EL (cell line): ENCODE measurements at regions not wholly inside any gene's neighbourhood (a gene's known extent, or its start where the extent isn't known, plus 50 kb on each side); places are given as distances from the start of the nearest gene placed in this dataset.

ENCODE experiments used
- DNase-seq: peaks from one replicate; pipeline ENCODE4 v3.0.0-alpha.2; 2016

DNA sequence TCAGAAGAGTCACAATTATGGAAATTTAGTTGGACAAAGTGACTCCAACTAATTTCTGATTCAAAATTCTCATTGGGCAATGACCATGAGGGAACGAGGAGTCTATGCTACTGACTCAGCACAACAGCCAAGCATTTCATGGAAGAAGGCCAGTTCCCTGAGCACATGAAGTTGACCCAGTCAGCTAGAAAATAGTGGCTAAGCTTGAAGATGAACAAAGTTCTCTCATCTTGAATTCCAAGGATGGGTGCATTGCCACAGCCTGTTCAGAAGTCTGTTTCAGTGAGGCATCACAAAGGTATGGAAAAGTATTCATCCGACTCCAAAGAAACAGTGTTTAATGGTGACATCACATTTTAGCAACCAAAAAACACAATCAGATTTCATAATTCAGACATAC lies 676.9 kb downstream of the HACE1 start:
- DNase-seq: peak; percentile 16

DNA sequence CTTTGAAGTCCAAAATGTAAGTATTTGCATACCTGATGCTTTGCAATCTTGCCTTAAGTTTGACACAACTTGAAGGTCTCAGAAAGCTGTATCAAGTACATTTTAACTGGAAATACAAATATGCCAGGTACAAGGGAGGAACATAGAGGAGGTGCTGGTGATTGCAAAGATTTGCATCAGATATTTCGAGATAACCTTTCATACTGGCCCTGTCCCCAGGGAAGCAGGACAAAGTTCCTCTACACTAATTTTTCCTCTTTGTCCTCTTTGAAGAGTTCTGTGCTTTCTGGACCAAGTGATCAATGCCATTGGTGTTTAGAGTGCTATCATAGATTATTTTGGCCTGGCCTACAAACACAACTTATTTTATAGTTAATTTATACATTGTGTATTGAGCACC lies 686.1 kb downstream of the HACE1 start:
- no peak for DNase-seq

DNA sequence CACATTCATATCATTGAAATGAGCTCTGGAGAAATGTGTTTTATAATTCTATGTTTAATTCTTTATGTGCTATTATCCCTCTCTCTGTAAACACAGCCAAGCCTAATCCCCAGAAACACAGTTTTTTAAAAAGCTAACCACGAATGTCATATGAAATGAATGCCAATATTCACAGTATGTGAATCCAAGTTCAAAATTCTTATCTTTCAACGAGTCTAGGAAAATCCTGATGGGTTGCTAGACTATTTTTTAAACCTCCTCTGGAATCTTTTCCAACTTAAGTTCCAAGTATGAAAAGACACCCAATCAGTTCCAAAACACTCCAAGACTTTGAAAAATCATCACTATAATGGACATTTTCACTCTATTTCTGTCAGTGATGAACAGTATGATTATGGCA lies 689.3 kb downstream of the HACE1 start:
- no peak for DNase-seq

DNA sequence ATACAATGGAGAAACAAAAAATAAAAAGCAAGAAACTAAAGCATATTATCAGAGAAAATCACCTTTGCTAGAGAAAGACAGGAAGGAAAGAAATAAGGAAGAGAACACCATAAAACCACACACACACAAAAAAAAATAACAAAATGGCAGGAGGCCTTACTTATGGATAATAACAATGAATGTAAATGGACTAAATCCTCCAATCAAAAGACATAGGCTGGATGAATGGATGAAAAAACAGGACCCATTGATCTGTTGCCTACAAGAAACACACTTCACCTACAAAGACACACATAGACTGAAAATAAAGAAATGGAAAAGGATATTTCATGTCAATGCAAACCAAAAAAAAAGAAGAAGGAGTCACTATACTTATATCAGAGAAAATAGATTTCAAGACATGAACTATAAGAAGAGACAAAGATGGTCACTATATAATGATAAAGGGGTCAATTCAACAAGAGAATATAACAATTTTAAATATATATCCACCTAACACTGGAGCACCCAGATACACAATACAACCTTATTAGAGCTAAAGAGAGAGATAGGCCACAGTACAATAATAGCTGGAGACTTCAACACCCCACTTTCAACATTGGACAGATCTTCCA lies 693.6 kb downstream of the HACE1 start:
- no peak for DNase-seq

DNA sequence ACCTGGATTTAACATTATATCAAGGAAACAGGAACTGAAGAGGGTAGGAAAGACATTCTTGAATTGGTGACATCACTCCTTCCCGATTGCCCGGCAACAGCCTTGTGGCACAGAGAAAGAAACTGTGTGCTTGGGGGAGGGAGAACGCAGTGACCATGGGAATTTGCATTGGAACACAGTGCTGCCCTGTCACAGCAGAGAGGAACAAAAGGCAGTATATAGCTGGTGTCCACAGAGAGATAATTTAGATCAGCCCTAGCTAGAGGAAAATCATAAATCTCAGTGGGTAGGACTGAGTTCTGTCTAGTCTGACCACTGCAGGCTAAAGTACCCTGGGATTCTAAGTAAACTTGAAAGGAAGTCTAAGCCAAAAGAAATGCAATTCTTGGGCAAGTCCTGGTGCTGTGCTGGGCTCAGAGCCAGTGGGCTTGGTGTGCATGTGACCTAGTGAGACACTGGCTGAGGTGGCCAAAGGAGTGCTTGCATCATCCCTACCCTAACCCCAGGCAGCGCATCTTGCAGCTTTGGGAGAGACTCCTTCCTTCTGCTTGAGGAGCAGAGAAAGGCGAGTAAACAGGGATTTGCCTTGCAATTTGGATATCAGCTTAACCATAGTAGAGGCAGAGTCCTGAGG lies 697.6 kb downstream of the HACE1 start:
- DNase-seq: peak; percentile 55

DNA sequence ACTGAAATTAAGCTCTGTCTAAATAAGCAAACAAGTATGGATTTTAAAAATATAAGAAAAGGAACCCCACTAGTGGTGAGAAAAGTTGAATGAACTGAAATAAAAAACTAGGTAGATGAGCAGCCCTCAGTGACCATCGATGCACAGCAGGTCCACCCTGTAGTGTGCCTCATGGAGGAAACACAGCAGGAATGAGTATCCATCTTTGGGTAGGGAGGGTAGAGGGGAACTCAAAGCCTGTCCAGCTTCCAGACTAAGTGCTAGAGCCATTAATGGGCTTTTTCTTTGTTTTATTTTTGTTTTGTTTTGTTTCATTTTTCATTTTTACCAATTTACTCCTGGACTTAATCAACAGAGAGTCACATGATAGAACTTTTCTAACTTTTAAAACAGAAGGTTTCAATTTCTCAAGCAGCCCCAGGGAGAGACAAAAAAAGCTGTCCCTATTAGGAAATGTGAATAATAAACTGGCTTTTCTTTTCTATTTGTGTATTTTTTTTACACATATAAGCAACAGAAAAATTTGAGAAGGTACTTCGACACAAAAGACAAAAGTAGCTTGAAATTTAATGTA lies 700.6 kb downstream of the HACE1 start:
- no peak for DNase-seq

DNA sequence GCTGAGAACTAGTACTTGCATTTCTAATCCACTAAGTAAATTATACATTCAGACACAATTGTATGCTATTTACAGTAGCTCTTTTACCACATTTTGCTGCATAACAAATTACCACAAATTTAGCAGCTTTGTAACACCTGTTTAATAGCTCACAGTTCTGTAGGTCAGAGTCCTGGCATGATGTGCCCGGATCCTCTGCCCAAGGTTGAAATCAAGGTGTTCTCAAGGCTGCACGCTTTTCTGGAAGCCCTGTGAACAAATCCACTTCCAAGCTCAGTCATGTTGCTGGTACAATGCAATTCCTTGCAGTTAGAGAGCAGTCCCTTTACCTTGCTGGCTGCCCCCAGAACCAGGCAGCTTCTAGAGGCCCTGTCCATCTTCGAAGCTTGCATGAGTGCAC lies 716.0 kb downstream of the HACE1 start:
- DNase-seq: no peak

DNA sequence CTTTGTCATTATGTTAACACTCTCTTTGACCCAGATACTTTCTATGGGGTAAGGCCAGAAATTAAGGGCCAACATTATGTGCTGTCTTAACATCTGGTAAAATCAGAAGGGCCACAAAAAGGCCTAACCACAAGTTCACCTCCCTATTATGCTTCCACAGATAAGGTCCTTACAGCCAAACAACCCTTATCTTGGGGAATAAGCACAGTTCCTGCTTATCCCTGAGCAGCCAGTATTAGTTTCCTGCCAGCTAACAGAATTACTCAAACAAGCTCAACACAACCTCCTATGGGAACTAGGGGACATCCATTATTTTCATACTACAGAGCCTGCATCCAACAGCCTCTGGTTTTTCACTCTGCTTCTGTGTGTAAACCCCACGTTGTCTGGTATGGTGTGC lies 724.8 kb downstream of the HACE1 start:
- DNase-seq: no peak

DNA sequence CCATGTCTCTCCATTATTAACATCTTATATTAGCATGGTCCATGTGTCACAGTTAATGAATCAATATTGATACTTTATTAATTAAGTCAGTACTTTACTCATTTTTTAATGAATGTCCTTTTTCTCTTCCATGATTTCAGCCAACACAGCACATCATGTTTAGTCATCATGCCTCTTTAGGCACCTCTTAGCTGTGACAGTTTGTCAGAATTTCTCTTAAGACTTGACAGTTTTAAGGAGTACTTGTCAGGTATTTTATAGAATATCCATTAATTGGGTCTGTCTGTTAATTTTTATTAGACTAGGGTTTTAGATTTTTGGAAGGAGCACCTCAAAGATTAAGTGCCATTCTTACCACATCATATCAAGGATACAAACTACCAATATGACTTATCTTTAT lies 729.4 kb downstream of the HACE1 start:
- no peak for DNase-seq

DNA sequence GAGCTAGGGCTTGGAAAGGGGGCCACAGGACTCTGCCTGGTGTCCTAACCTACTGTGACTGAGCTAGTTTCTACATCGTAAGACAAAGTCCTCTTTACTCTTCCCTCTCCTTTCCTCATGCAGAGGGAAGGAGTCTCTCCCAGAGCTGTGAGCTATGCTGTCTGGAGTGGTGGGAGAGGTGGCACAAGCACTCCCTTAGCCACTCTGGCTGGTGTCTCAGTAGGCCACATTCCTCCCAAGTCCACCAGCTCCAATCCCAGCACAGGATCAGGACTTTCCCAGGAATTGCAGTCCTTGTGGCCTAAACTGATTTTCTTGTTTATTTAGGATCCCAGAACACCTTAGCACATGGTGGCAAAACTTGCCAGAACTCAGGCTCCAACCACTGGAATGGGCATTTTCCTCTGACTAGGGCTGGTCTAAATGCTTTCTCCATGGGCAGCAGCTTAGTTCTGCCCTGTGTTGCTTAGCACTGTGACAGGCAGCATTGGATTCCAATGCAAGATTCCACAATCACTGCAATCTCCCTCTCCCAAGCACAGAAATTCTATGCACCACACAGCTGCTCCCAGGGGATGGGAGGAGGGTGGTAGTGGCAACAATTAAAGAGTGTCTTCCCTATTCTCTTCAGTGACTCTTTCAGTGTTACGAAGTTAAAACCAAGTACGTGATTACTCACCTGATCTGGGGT lies 733.3 kb downstream of the HACE1 start:
- no peak for DNase-seq

DNA sequence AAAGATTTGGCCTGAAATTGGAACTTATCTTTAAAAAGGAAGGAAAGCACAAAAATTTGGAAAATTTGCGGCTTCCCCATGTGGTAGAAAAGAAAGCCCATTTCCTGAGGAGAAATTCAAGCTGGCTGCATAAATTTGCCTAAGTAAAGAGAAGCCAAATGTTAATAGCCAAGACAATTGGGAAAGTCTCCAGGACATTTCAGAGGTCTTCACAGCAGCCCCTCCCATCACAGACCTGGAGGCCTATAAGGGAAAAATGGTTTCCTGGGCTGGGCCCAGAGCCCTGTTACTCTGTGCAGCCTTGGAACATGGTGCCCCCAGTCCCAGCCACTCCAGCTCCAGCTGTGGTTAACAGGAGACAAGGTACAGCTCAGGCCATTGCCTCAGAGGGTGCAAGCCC lies 736.5 kb downstream of the HACE1 start:
- no peak for DNase-seq

DNA sequence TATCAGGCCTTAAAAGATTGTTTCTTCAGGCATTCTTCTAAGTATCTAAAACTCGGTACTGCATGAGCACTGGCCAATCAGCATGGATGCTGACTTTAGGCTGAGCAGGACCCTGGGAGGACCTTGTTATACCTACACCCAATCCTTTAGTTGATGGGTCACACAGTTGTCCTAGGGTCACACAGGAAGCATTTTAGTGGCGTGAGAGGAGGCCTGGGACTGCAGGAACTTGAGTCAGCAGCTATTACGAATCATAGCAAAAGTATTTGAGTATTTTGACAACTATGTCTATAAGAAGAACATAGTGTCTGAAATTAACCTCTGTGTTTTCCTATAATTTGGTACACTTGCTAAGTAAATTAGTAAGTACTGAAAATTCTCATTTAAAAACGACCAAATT lies 741.4 kb downstream of the HACE1 start:
- peak; percentile 71 for DNase-seq

DNA sequence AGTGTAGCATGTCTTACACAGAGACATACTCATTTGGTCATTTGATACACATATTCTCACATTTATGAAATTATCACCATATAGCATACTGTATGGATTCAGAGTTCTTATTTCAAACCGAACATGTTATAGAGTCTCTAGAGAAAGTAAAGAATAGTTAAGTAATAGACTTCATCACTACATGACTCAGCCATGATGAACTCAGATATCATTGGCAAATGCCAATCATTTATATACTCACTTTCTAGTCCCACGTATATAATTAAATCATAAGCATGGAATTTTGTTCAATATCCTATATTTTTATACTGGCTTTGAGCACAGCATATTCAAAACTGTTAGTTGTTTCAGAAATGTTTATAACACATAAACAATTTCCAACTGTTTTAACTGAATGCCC lies 749.9 kb downstream of the HACE1 start:
- no peak for DNase-seq

DNA sequence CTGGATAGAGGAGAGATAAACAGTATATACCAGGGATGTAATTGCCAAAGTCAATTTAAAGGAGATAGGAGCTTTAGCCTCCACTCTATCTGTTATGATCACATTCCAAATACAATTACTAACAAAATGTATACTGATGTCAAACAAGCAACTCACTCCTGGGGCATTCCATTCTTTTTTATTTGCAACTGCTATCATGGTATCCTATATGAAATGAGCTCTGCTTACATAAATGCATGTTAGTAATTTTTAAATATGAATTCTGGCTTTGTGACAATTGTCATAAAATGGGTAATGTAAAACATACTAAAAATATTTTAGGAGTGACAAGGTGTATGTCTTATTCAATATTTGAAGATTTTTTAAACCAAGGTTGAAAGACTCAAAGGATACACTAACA lies 751.1 kb downstream of the HACE1 start:
- no peak for DNase-seq

DNA sequence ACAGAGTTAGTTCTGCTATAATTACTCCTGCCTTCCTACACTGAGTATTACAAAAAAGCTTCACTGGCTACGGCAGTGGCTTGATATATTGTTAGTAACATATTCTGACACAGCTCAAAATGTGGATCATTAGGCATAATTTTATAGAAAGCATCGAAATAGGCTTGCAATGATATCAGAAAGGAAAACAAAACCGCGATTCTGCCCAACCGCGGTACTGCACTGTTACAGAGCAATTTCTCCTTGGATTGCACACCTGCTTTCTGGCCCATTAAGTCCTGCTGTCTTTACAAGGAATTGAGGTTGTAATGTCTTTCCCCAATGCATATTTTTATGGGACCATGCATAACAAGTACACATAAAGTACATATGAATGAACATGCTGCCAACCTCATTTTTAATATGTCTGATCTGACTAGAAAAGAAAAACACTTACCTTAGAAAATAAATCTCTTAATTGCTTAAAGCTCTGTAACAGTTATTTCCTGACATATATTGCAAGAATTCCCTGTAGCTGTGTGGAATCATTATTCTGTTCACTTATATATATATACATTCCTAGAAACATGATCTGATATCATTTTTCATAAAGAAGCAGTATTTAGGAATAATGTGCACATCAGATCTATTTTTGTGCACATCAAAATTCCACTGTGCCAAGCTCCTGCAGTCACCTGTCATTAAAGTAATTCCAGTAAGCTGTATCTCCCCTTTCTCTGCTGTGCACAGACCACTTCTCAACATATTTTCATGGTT lies 763.9 kb downstream of the HACE1 start:
- DNase-seq: no peak

DNA sequence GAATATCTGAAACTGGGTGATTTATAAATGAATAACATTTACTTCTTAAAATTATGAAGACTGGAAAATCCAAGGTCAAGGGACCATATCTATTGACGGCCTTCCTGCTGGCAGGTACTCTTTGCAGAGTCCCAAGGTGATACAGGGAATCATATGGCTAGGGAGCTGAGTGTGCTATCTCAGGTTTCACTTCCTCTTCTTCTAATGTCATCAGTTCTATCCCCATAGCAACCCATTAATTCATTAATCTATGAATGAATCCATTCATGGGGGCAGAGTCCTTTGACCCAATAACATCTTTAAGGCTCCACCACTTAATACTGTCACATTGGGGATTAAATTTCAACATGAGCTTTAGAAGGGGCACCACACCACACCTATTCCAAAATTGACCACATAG lies 772.0 kb downstream of the HACE1 start:
- no peak for DNase-seq

DNA sequence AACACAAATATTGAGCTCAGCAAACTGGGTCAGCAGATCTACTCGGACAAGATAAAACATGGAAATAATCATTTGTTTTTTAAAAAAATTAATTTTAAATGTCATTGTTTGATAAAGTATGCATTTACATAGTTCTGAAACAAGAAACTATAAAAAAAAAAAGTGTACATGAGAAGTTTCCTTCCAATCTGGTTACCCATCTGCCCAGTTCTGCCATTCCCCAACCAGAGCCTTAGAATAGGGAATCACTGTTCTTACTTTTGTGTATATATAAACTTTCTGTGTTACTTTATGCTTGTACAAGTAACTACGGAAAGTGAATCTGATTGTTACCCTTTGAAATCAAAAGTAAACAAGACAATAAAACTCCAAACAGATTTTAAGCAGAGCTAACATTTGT lies 791.4 kb downstream of the HACE1 start:
- DNase-seq: no peak

DNA sequence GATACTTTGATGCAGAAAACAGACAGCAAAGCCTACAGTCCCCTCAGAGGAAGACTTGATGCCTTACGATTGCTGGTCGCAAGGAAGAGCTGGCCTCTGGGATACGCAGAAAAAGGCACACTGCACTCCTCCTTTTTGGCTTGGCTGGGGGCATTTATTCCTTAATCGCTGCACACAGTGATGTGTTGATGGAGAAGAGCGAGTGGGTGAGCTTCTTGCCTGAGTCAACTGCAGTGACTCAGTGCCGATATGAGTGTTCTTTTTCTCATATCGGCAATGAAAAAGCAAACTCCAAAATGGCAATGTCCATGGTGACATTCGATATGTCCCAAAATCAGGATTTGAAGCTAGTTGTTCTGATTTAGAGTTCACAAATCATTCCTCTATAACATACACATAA lies 794.8 kb downstream of the HACE1 start:
- no peak for DNase-seq

DNA sequence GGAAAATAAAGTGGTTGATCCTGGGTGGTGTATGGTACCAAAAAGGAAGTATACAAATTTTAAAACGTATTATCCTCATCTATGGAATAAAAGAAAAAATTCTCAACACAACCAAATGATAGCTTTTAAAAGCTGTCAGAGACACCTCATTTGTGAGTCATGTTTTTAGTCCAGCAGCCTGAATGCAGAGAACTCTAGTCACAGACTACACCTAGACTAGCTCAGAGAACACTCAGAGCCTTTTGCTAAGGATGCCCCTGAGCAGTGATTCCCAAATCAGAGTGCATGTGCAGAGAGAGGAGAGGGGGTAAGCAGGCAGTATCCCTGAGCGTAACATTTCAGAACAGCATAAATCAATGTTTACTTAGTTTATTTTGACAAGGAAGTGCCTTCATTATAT lies 809.3 kb downstream of the HACE1 start:
- DNase-seq: no peak

DNA sequence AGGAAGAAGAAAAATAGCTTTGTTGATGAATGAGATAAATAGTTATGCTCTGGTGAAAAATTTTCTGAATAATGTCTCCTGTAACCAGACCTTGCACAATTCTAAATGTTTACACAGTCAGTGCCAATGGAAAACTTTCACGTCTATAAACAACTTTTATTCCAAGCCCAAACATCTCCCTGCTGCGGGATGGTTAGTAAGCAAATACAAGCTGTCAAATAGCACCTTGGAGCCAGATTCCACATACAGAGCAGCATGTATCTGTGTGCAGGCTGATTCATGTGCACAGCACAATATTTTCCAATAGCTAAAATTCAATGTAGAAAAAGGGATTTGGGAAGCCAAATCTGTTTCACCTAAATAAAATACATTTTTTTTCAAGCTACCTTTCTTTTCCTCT lies 813.3 kb downstream of the HACE1 start:
- DNase-seq: no peak

DNA sequence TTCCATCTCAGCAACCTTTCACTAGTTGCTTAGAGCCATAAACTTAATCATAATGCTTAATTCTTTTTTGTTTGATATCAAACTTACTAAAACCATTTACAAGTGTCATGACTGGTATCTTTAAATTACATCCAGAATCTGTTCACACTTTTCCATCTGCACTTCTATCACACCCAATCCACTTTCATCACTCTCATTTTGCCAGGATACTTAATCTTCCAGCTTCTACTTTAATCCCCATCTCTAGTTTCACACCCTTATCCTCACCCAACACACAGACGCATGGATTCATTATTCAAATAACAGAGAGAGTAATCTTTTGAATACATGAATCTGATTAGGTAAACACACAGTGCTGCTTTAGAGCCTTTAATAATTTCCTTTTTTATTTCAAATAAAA lies 828.4 kb downstream of the HACE1 start:
- no peak for DNase-seq

DNA sequence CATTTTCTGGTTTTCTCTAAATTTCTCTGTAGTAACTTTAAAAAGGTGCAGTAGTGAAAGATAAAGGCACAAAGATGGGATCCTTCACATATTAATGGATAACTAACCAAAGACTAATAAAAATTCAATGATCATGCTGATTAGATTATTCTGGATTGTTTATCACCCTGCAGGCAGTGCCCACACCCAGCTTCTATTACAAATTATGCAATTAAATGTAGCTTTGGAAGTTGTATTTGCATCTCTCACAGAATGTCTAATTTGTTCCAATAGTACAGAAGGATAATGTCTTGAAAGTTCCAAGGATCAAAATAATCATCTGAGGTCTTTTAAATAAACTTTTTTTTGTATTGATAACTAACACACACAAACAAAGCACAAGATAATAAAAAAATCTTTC lies 837.6 kb downstream of the HACE1 start:
- DNase-seq: no peak

DNA sequence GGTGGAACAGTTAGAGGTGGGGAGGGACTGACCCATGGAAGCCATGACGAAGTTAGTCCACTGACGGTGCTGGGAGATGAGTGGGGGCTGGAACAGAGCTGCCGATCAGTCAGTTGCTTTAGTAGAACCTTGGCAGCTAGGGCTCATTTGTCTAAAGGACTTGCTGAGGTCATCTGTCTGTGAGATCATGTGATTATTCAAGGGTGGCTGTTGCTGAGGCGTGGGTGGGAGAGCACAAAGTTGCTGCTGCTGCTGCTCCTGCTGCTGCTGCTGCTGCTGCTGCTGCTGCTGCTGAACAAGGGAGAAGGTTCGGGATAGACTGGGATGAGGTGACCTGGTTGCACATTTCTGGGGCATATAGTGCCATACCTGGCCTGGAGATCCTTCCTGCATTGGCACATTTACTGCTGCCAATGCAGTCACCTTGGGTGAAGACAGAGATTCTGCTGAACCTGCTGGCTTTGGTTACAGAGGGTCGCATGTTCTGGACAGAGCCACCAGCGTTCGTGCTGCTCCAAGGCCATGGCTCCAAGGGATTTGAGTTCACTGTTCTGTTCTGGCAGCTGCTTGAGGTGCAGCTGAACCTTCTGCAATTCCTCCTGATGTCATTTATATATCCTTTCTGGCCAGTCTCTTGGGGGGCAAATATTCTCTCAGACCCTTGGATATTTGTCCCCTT lies 840.5 kb downstream of the HACE1 start:
- DNase-seq: no peak
